MM.1S (cell line): ENCODE measurements at regions not wholly inside any gene's neighbourhood (a gene's known extent, or its start where the extent isn't known, plus 50 kb on each side); places are given as distances from the start of the nearest gene placed in this dataset.

Experiments used
- CTCF ChIP-seq: fragments of 300-600 bp; sonication (generic); IDR thresholded peaks from 2 replicates; pipeline ENCODE4 v1.5.1; 2016; ENCODE audit warnings: antibody characterized with exemption, low read length, mixed read lengths
- EZH2 ChIP-seq: fragments of 300-600 bp; sonication (generic); optimal IDR thresholded peaks from 2 replicates; pipeline ENCODE3; 2017; ENCODE audit warnings: low read depth, mild to moderate bottlenecking, antibody characterized with exemption, low read length, mixed read lengths
- EZH2phosphoT487 ChIP-seq: fragments of 300-600 bp; sonication (generic); IDR thresholded peaks from 2 replicates; pipeline ENCODE4 v1.6.1; 2018; ENCODE audit warnings: antibody characterized with exemption, low read length

GRCh38 chr5:38641003-38641402, 84.6 kb upstream of the LIFR start:
- no peak for TF ChIP-seq CTCF
- TF ChIP-seq EZH2 = no peak
- no peak for TF ChIP-seq EZH2phosphoT487
